Bronchial epithelial cell (primary cell): ENCODE measurements at regions not wholly inside any gene's neighbourhood (a gene's known extent, or its start where the extent isn't known, plus 50 kb on each side); places are given as distances from the start of the nearest gene placed in this dataset.

Source experiments
- DNase-seq: peaks from one replicate; pipeline ENCODE4 v3.0.0-alpha.2; 2010; ENCODE audit warnings: low read depth
- FAIRE-seq: peaks from 2 replicates; lab custom pipeline; 2011; peaks lifted over from hg19 to GRCh38; lab: Jason Lieb, UNC
- H3K27me3 ChIP-seq: 2 replicates; pipeline ENCODE4 v1.5.1; 2011; ENCODE audit warnings: low read length; ENCODE audit not compliant: control insufficient read depth, insufficient read depth
- H3K36me3 ChIP-seq: 2 replicates; pipeline ENCODE4 v1.5.1; 2011; ENCODE audit warnings: low read length; ENCODE audit not compliant: control insufficient read depth, insufficient read depth
- H3K4me3 ChIP-seq: 2 replicates; pipeline ENCODE4 v1.5.1; 2011; ENCODE audit warnings: mild to moderate bottlenecking, low read depth, low read length, control low read depth
- TF ChIP-seq, protein P1 (sequence below): IDR thresholded peaks from 2 replicates; pipeline ENCODE4 v1.5.1; 2011; ENCODE audit warnings: mild to moderate bottlenecking, moderate library complexity, low read length, control low read depth, inconsistent platforms; ENCODE audit not compliant: insufficient read depth, severe bottlenecking

DNA sequence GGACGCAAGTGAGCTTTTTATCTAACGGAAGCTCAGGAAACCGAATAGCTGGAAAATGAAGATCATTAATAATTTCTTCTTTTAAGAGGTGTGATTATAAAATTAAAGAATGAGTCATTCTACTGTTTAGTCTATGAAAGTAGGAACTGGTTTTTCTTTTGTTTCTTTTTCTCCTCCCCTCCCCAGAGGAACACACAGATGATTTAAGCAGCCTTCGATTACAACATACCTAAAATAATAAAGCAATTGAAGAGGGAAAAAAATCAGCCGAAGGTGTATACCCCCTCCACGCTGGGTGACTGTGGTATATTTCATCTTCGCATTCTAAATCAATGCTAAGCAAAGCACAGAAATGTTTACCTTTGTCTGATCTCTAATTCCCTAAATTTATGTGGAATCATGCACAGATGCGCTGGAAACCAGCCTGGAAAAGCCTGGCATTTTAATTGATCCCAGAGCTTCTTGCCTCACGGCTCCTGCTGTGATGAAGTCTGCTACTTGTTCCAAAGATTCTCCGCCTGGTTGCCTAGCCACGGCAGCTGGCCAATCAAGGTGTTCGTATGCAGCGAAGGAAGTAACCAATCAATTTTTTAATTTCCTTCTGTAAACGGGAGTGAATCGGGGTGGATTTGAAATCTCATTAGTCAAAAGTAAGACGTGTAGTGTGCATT lies 133.9 kb downstream of the FANCF start:
- Histone ChIP-seq H3K36me3 (no peaks in the 10 kb centered on the region), H3K27me3 (no peaks in the 10 kb centered on the region), H3K4me3 (no peak overlapping the region)
- TF ChIP-seq, protein P1, sequence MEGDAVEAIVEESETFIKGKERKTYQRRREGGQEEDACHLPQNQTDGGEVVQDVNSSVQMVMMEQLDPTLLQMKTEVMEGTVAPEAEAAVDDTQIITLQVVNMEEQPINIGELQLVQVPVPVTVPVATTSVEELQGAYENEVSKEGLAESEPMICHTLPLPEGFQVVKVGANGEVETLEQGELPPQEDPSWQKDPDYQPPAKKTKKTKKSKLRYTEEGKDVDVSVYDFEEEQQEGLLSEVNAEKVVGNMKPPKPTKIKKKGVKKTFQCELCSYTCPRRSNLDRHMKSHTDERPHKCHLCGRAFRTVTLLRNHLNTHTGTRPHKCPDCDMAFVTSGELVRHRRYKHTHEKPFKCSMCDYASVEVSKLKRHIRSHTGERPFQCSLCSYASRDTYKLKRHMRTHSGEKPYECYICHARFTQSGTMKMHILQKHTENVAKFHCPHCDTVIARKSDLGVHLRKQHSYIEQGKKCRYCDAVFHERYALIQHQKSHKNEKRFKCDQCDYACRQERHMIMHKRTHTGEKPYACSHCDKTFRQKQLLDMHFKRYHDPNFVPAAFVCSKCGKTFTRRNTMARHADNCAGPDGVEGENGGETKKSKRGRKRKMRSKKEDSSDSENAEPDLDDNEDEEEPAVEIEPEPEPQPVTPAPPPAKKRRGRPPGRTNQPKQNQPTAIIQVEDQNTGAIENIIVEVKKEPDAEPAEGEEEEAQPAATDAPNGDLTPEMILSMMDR, result no peak
- peak; percentile 49 for DNase-seq
- FAIRE-seq, result no peak

DNA sequence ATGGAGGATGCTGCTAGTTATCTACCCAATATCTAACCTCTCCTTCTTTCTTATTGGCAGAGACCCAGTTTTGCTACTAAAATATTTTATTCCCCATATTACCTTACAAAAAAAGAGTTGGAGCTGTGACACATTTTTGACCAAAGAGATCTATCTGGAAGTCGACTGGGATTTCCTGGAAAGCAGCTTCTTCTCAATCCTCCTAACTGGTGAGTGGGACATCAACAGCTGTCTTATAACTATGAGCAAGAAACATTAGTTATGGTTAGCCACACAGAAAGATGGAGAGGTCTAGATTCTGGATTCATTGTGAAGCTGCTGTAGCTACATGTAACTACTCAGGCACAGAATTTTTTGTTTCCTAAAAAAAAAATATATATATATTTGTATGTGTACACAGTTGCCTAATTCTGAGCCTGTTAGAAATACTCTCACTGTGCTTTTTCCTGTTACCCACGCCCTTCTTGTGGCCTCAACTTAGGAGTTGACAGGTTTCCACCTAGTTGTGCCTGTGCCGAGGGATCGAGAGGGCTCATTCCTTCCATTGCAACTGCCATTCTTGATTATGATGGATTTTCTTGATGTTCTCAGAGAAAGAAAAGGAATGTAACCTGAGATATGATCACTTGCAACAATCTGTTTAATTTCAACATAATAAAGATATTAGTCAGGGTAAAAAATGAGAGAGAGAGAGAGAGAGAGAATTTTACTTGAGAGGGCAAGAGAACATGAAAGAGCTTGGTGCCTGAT lies 142.0 kb downstream of the SLC17A6 start:
- TF ChIP-seq, protein P1, result no peak
- DNase-seq, result no peak
- H3K27me3 ChIP-seq, result no peaks in the 10 kb centered on the region
- H3K4me3 ChIP-seq, result no peak overlapping the region
- no peak for FAIRE-seq
- no peaks in the 10 kb centered on the region for H3K36me3 ChIP-seq

DNA sequence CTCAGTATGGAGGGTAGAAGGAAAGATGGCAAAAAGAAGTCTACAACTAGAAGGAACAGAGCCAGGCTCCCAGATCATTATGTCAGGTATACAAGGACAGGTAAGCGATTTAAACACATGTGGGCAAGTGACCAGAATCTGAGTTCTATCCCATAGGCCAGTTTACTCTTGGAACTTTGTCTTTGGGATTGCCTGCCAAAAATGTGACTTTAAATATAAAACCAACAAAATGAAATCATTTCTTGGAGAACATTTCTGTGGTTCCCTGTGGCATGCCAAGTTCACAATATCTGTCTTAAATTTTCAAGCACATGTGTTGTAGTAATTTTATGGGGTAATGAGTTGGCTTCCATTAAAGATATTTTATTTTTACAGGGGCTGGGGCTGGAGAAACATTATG lies 141.0 kb downstream of the SLC17A6 start:
- FAIRE-seq (no peak), DNase-seq (no peak)
- Histone ChIP-seq H3K4me3 (no peak overlapping the region), H3K36me3 (no peaks in the 10 kb centered on the region), H3K27me3 (no peaks in the 10 kb centered on the region)
- TF ChIP-seq, protein P1, result no peak

DNA sequence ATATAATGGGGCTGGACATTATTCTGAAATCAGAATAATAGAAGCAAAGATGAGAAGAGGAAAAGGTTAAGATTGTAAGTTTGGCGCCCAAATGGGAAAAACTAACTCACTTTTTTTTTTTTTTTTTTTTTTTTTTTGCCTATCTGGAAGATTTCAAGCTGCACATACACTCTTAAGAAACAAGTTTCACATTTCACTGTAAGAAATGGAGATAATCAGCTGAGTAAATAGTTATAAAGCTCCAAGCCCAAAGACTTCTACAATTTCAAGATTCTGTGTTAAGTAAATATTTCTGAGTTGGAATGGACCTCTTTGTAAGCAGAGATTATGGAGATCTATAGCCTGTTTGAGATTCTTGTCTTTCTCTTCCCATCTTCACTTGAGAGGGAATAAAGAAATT lies 140.0 kb downstream of the SLC17A6 start:
- TF ChIP-seq, protein P1, result no peak
- H3K36me3 ChIP-seq, result no peaks in the 10 kb centered on the region
- FAIRE-seq (no peak), DNase-seq (no peak)
- no peaks in the 10 kb centered on the region for H3K27me3 ChIP-seq
- H3K4me3 ChIP-seq, result no peak overlapping the region

DNA sequence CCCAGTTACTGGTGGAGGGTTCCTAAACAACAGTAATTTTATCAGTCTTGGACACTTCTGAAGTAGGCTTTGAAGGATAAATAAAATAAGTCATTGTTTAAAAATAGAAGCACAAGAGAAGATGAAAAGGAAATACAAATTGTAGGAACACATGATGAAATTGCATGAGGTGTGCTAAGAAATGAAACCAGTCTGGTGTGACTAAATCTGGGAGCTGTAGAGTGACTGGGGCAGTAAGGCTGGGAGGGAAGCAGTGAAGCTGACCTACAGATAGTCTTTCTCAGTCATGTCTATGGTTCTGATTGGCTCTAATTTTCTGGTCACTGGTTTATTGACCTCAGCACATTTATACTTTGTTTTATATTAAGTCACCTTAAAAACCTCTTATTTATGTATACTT lies 139.1 kb downstream of the SLC17A6 start:
- DNase-seq (peak; percentile 42), FAIRE-seq (no peak)
- Histone ChIP-seq H3K36me3 (no peaks in the 10 kb centered on the region), H3K4me3 (no peak overlapping the region), H3K27me3 (no peaks in the 10 kb centered on the region)
- TF ChIP-seq, protein P1, result no peak
